Esophagus muscularis mucosa (tissue), 4 donors: ENCODE measurements at regions not wholly inside any gene's neighbourhood (a gene's known extent, or its start where the extent isn't known, plus 50 kb on each side); places are given as distances from the start of the nearest gene placed in this dataset.

ENCODE experiments used
- EP300 ChIP-seq: sonication (generic); formaldehyde crosslinking; IDR thresholded peaks from one replicate; pipeline ENCODE4 v1.6.1; 2017; ENCODE audit warnings: antibody characterized with exemption
- POLR2A ChIP-seq: fragments of 450-650 bp; IDR thresholded peaks from one replicate; pipeline ENCODE4 v1.6.1; 2017; ENCODE audit warnings: antibody characterized with exemption, moderate library complexity, mild to moderate bottlenecking, low read depth
- TF ChIP-seq, protein P1 (sequence below), 3 experiments: fragments of 200-600 bp in 2 of 3; fragments of 450-650 bp in 1 of 3; sonication (generic) in 2 of 3; IDR thresholded peaks; one replicate each; pipeline ENCODE4 v1.5.1; 2017 to 2019; ENCODE audit warnings: antibody characterized with exemption in 3 of 3, mild to moderate bottlenecking in 2 of 3, moderate library complexity in 1 of 3

DNA sequence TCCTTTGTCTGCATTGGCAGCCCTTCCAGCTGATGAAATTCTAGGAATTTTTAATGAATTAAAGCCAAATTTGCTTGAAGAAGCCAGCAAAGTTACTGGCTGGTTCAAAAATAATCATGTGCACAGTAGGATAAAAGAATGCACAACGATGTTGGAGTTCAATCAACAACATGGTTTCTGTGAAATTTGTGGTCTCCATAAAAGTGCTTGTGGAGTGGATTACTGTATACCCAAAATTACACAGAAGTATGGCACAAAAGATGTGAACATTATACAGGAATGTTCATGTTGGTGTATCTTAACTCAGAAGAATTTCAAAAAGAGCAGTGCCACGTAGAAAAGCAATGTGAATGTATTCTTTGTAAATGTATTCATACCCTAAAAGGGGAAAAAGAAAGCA is 105.0 kb upstream of the METAP2 start:
- TF ChIP-seq POLR2A (no peak), EP300 (no peak)
- TF ChIP-seq, protein P1, sequence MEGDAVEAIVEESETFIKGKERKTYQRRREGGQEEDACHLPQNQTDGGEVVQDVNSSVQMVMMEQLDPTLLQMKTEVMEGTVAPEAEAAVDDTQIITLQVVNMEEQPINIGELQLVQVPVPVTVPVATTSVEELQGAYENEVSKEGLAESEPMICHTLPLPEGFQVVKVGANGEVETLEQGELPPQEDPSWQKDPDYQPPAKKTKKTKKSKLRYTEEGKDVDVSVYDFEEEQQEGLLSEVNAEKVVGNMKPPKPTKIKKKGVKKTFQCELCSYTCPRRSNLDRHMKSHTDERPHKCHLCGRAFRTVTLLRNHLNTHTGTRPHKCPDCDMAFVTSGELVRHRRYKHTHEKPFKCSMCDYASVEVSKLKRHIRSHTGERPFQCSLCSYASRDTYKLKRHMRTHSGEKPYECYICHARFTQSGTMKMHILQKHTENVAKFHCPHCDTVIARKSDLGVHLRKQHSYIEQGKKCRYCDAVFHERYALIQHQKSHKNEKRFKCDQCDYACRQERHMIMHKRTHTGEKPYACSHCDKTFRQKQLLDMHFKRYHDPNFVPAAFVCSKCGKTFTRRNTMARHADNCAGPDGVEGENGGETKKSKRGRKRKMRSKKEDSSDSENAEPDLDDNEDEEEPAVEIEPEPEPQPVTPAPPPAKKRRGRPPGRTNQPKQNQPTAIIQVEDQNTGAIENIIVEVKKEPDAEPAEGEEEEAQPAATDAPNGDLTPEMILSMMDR (IDR thresholded peaks at IDR 0.05) = no peak
